ENCODE measurements at regions not wholly inside any gene's neighbourhood (a gene's known extent, or its start where the extent isn't known, plus 50 kb on each side); places are given as distances from the start of the nearest gene placed in this dataset.

GRCh38 chr18:78427081-78427480 lies 552.5 kb upstream of the SALL3 start:
- no peak for TF ChIP-seq POLR2AphosphoS5 (IDR thresholded peaks at IDR 0.05; ENCODE audit: low read depth, low read length)
- TF ChIP-seq POLR2A (IDR thresholded peaks at IDR 0.05; ENCODE audit: low read depth, low read length): no peak
- no peak for TF ChIP-seq TAF1 (IDR thresholded peaks at IDR 0.05; ENCODE audit: borderline replicate concordance, low read depth, low read length)

All from GM12892 (cell line).